Gastroesophageal sphincter (tissue), 4 donors: ENCODE measurements at regions not wholly inside any gene's neighbourhood (a gene's known extent, or its start where the extent isn't known, plus 50 kb on each side); places are given as distances from the start of the nearest gene placed in this dataset.

ENCODE experiments used
- ATAC-seq: fragments of 150-250 bp; one replicate; pipeline ENCODE4 v1.9.1; 2016; ENCODE audit warnings: mild to moderate bottlenecking, moderate library complexity
- H3K27ac ChIP-seq, 4 donors: fragments of 200-600 bp; sonication (generic) in 3 of 4; 1 replicate in 3 of 4; 2 replicates in 1 of 4; pipeline ENCODE4 v1.5.1; 2016 to 2019
- H3K27me3 ChIP-seq: fragments of 200-600 bp; sonication (generic); one replicate; pipeline ENCODE4 v1.5.1; 2019
- H3K36me3 ChIP-seq, 2 donors: fragments of 200-600 bp; sonication (generic); one replicate each; pipeline ENCODE4 v1.5.1; 2019; ENCODE audit warnings: control low read depth in 1 of 2
- H3K4me1 ChIP-seq, 3 donors: fragments of 200-600 bp; sonication (generic); 1 replicate in 2 of 3; 2 replicates in 1 of 3; pipeline ENCODE4 v1.5.1; 2016 to 2019; ENCODE audit warnings: control low read depth in 2 of 3
- H3K4me3 ChIP-seq, 2 donors: fragments of 200-600 bp; sonication (generic); one replicate each; pipeline ENCODE4 v1.5.1; 2019; ENCODE audit warnings: mild to moderate bottlenecking in 1 of 2, moderate library complexity in 1 of 2
- H3K9me3 ChIP-seq, 3 donors: fragments of 200-600 bp; sonication (generic); one replicate each; pipeline ENCODE4 v1.5.1; 2017 to 2019; ENCODE audit warnings: control low read depth in 2 of 3
- EP300 ChIP-seq: sonication (generic); formaldehyde crosslinking; IDR thresholded peaks from one replicate; pipeline ENCODE4 v1.6.1; 2017; ENCODE audit warnings: antibody characterized with exemption, mild to moderate bottlenecking
- POLR2A ChIP-seq, 2 donors: fragments of 450-650 bp; IDR thresholded peaks; one replicate each; pipeline ENCODE4 v1.6.1; 2017; ENCODE audit warnings: antibody characterized with exemption in 2 of 2, mild to moderate bottlenecking in 2 of 2, moderate library complexity in 1 of 2
- POLR2AphosphoS5 ChIP-seq: sonication (generic); formaldehyde crosslinking; IDR thresholded peaks from one replicate; pipeline ENCODE4 v1.6.1; 2017; ENCODE audit warnings: antibody characterized with exemption
- WGBS, 2 donors: methylation state at CpG; one replicate each; pipeline ENCODE4 v1.1.5; 2018; ENCODE audit warnings: low coverage in 1 of 2; 5-methylcytosine and 5-hydroxymethylcytosine counted together
- TF ChIP-seq, protein P1 (sequence below), 4 experiments: fragments of 200-600 bp in 2 of 4; fragments of 450-650 bp in 2 of 4; sonication (generic) in 1 of 4; IDR thresholded peaks; one replicate each; pipeline ENCODE4 v1.5.1; 2017 to 2019; ENCODE audit warnings: antibody characterized with exemption in 4 of 4, mild to moderate bottlenecking in 2 of 4, moderate library complexity in 2 of 4

DNA sequence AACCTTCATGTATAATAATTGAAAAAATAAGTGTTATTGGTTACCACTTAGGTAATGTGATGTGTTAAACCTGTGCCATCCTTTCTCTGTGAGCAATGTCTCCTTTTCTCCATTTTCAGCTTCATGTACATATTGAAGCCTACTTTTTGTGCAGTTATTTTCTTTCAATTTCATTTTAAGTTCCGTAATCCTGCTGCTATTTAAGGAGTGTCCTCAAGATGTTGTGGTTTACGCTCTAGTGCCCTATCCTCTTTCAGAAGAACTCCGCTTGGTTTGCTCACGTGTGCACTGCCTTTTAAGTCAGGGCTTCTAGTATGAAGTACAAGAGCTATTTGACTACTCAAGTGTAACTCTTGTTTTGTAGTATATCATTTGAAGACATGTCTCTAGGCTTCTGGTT lies 2253.2 kb upstream of the TENM3 start:
- Histone ChIP-seq H3K9me3 (no peaks in the 10 kb centered on the region), H3K27ac (no peak overlapping the region), H3K4me3 (no peak overlapping the region), H3K36me3 (no peaks in the 10 kb centered on the region), H3K4me1 (no peaks in the 10 kb centered on the region), H3K27me3 (no peaks in the 10 kb centered on the region)
- TF ChIP-seq POLR2A (IDR thresholded peaks at IDR 0.05) (no peak), EP300 (no peak), POLR2AphosphoS5 (no peak)
- ATAC-seq: no peak
- 59 to 74% methylated on average over 4 of the region's 4 CpGs for WGBS, 2 donors

DNA sequence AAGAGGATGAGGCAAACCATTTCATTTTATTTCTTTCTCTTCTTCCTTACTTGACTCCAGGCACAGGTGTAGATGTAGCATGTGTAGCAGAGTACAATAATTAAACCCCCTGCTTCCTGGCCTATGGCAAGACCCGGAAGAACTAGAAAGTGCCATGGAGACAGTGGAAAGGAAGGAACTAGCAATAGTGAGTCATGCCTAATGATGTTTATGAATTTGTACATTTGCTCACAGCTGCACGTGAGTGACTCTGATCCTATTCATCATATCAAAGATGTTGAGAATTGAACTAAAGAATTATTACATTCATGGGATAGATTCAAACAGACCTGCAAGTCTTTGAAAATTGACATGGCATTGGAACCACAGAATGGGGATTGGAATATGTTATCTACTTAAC lies 2233.9 kb upstream of the TENM3 start:
- no peaks in the 10 kb centered on the region for H3K4me1 ChIP-seq
- ATAC-seq: no peak
- WGBS, 2 donors: 54 to 67% methylated on average over 1 to 2 of the region's 2 CpGs
- H3K4me3 ChIP-seq: no peak overlapping the region
- H3K27ac ChIP-seq: no peak overlapping the region
- H3K27me3 ChIP-seq: no peaks in the 10 kb centered on the region
- TF ChIP-seq, protein P1, sequence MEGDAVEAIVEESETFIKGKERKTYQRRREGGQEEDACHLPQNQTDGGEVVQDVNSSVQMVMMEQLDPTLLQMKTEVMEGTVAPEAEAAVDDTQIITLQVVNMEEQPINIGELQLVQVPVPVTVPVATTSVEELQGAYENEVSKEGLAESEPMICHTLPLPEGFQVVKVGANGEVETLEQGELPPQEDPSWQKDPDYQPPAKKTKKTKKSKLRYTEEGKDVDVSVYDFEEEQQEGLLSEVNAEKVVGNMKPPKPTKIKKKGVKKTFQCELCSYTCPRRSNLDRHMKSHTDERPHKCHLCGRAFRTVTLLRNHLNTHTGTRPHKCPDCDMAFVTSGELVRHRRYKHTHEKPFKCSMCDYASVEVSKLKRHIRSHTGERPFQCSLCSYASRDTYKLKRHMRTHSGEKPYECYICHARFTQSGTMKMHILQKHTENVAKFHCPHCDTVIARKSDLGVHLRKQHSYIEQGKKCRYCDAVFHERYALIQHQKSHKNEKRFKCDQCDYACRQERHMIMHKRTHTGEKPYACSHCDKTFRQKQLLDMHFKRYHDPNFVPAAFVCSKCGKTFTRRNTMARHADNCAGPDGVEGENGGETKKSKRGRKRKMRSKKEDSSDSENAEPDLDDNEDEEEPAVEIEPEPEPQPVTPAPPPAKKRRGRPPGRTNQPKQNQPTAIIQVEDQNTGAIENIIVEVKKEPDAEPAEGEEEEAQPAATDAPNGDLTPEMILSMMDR (IDR thresholded peaks at IDR 0.05): no peak
- TF ChIP-seq POLR2AphosphoS5: no peak
- TF ChIP-seq POLR2A (IDR thresholded peaks at IDR 0.05): no peak
- no peak for TF ChIP-seq EP300
- no peaks in the 10 kb centered on the region for H3K36me3 ChIP-seq
- peaks cover 0 to 5% (median 0%) of the 10 kb centered on the region in 3 donors for H3K9me3 ChIP-seq

DNA sequence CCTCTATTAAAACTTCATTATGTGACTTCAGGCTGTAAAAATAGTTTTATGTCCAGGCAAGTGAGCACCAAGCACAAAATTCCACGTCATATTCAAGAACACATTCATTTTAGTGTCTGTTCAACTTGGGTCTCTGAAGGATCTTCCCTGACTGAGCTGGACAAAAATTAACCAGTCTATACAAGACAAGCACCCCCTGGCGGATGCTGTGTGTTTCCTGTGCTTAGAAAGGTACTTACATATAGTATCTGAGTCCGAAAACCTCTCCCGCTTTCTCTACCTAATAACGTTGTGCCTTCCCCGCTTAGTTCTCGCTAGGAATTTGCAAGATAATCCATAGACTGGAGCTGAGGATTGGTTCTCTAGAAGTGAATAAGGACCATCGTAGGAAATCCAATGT lies 2214.5 kb upstream of the TENM3 start:
- no peaks in the 10 kb centered on the region for H3K27me3 ChIP-seq
- H3K4me3 ChIP-seq: no peak overlapping the region
- TF ChIP-seq EP300 (no peak), POLR2A (IDR thresholded peaks at IDR 0.05) (no peak), POLR2AphosphoS5 (no peak)
- TF ChIP-seq, protein P1 (IDR thresholded peaks at IDR 0.05): no peak
- 40 to 47% methylated on average over 4 to 6 of the region's 8 CpGs for WGBS, 2 donors
- no peaks in the 10 kb centered on the region for H3K9me3 ChIP-seq
- H3K4me1 ChIP-seq: no peaks in the 10 kb centered on the region
- no peak for ATAC-seq
- no peak overlapping the region for H3K27ac ChIP-seq
- H3K36me3 ChIP-seq: no peaks in the 10 kb centered on the region

DNA sequence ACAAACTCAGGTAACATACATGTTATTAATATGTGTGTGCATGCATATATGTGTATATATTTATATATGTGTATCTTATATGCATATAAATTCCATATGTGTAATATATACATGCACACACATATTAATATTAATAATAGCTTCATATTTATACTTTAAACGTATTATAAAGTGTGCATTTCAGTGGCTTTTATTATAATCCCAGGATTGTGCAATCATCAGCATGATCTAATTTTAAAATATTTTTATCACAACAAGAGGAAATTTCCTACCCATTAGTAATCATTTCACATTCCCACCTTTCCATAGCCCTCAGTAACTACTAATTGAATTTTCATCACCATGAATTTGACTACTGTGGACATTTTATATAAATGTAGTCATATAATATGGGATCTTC lies 2211.9 kb upstream of the TENM3 start:
- ATAC-seq: no peak
- H3K27me3 ChIP-seq: no peaks in the 10 kb centered on the region
- H3K4me3 ChIP-seq: no peak overlapping the region
- TF ChIP-seq, protein P1 (IDR thresholded peaks at IDR 0.05): no peak
- no peak for TF ChIP-seq POLR2A (IDR thresholded peaks at IDR 0.05)
- TF ChIP-seq POLR2AphosphoS5: no peak
- TF ChIP-seq EP300: no peak
- WGBS, 2 donors: 65 to 93% methylated on average over 1 of the region's 1 CpG
- no peaks in the 10 kb centered on the region for H3K9me3 ChIP-seq
- no peaks in the 10 kb centered on the region for H3K4me1 ChIP-seq
- H3K36me3 ChIP-seq: no peaks in the 10 kb centered on the region
- no peak overlapping the region for H3K27ac ChIP-seq

DNA sequence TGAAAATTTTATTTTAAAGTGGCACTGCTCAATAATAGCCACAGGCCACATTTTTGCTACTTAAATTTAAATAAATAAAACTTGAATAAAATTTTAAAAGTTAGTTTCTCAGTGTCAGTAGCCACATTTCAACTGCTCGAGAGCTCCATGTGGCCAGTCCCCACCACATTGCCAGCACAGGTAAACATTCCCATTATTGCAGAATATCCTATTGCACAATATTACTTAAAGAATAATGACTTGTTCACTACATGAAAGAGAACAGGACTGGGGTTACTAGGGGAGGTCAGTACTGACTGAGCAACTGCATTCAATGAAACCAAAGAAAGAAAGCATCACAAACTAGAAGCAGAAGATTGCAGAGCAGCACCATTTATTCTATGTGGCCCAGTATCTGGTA lies 2201.6 kb upstream of the TENM3 start:
- H3K9me3 ChIP-seq: no peaks in the 10 kb centered on the region
- no peaks in the 10 kb centered on the region for H3K4me1 ChIP-seq
- no peaks in the 10 kb centered on the region for H3K27me3 ChIP-seq
- no peaks in the 10 kb centered on the region for H3K36me3 ChIP-seq
- ATAC-seq: no peak
- 71 to 100% methylated on average over 1 of the region's 1 CpG for WGBS, 2 donors
- no peak overlapping the region for H3K4me3 ChIP-seq
- no peak overlapping the region for H3K27ac ChIP-seq
- no peak for TF ChIP-seq EP300
- no peak for TF ChIP-seq POLR2A (IDR thresholded peaks at IDR 0.05)
- TF ChIP-seq, protein P1 (IDR thresholded peaks at IDR 0.05): no peak
- TF ChIP-seq POLR2AphosphoS5: no peak
